GM18498 (cell line): ENCODE measurements at regions not wholly inside any gene's neighbourhood (a gene's known extent, or its start where the extent isn't known, plus 50 kb on each side); places are given as distances from the start of the nearest gene placed in this dataset.
A peak's percentile ranks its signal among the peaks of the same experiment; 100 is the strongest.
"Not testable (repeated sequence)": the region's sequence is repeated elsewhere in the genome, so short reads cannot be mapped to it uniquely, and the experiment has no call there.

Experiments
- ATAC-seq: cut with Tn5 transposase; IDR thresholded peaks from one replicate; pipeline ENCODE4 v1.9.1; 2021; ENCODE audit warnings: mild to moderate bottlenecking, moderate library complexity; ENCODE audit not compliant: unreplicated experiment

DNA sequence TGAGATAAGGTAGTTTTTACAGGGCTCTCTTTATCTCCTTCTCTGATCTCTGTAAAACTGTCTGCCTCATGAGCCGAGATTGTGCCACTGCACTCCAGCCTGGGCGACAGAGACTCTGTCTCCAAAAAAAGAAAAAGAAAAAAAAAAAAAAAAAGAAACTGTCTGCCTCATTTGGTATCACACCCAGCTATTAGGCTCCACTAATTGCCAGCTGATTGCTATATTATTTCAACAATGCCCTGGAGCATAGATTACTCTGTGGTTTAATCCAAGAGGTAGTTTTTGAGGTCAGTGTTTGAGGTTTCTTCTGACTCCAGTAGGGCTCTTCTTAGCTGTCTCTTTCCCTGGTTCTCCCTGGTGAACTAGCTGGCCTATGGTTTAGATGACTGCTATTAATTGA lies 268.1 kb upstream of the PLPP4 start:
- ATAC-seq, result no peak

DNA sequence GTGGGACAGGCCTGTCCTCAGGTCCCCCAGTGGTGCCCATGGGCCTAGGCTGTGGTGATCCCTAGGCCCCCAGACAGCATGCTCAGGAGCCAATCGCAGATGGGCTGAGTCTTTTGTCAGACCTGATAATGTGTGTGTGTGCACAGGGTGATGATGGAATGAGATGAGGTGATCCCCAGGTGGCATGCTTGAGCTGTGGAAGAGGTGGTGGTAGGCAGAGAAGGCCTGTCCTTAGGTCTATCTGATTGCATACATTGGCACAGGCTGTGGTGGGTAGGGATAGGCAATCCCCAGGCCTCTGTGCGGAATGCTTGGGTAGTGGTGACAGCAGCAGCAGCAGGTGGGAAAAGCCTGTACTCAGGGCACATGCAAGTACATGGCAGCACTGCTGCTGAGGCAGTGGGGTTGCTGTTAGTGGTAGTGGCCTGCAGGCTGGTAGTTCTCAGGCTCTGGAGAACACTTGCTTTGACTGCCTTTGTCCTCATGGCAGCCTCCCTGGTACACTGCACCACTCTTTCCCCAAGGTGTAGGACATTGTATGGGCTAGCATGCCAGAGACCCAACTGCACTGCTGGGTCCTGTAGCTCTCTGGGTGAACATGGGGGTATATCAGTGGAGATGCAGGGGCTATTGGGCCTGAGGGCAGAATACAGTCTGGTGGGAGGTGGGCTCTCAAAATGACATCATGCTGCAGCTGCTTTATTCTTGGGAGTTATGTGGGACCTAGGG lies 260.9 kb upstream of the PLPP4 start:
- ATAC-seq, result no peak

DNA sequence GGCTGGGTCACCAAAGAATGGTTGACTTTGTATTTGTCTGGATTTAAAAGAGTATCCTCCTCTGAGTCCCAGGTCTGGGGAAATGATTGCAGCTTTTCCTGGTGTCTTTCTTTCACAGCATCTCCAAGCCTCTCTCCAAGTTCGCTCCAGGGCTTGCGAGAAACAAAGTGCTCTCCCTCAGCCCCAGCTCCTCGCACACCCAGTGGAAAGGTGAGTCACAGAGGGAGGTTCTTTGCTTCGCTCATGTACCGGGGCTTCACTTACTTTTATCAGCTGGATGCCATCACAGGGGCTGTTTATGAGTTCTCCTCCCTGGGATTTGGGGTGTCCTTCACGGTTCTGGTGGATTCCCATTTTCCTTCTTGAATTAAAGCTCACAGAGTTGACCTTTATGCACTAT lies 252.2 kb upstream of the PLPP4 start:
- no peak for ATAC-seq

GRCh38 chr10:120205368-120206018 lies 251.5 kb upstream of the PLPP4 start:
- no peak for ATAC-seq

- no peak for ATAC-seq
Measured at GRCh38 chr10:120208488-120208887, 248.5 kb upstream of the PLPP4 start.

DNA sequence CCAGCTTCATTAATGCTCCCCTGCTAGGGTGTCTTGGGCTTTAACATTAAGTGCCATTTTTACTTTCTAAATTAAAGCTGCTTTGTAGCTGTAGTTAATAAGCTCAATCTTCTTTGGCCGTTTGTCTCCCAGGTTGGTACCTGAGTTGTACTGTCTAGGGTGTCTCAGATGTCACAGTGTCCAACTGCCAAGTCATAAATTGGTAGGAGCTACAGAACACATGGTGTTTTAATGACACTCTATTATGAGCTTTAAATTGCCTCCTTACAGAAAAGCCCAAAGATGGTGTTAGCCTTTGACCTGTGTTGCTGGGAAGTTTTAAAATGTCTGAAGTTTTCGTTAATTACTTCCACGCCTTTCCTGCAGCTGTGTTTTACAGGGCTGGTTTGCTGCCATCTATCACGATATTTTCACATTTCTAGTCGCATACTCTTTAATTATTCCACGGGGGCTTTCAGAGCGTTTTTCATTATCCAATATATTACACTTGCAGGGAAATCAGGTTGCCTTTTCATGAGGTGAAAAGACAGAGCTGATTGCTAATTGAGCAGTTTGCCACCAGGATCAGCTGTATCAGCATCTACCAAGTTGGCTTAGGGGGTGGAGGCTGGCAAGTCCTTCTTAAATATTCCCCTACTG lies 247.8 kb upstream of the PLPP4 start:
- no peak for ATAC-seq

DNA sequence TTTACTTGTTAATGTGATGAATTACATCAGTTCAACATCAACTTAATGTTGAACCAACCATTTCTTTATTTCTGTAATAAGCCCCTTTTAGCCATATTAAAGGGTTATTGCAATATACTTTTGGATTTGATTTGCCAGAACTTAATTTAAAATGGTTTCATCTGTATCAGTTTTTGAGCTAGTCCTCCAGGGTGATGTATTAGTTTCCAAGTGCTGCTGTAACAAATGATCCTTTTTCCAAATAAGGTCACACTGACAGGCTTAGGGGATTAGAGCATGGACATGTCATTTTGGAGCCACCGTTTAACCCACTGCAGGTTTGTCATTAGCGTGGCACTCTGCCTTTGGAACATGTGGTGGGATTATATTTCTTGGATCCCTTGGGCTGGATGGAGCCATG lies 244.8 kb upstream of the PLPP4 start:
- no peak for ATAC-seq

GRCh38 chr10:120213283-120213682 lies 243.7 kb upstream of the PLPP4 start:
- not testable (repeated sequence) for ATAC-seq

DNA sequence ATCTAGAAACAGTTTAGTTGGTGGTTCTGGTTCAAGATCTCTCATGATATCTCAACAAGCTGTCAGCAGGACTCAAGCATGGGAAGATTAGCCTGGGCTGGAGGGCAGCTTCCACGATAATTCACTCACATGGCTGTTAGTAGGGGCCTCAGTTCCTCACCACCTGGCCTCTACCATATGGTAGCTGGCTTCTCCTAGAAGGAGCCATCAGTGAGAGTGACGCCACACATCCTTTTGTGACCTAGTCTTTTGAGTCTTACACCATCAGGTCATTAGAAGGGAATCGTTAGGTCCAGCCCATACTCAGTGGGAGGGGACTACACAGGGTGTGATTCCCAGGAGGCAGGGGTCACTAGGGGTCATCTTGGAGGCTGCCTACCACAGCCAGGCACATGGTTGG lies 239.3 kb upstream of the PLPP4 start:
- no peak for ATAC-seq

- no peak for ATAC-seq
Measured at GRCh38 chr10:120221873-120222485, 235.0 kb upstream of the PLPP4 start.

- ATAC-seq, result no peak
Measured at GRCh38 chr10:120229641-120230040, 227.4 kb upstream of the PLPP4 start.

- ATAC-seq, result not testable (repeated sequence)
Measured at GRCh38 chr10:120239695-120240094, 217.3 kb upstream of the PLPP4 start.

DNA sequence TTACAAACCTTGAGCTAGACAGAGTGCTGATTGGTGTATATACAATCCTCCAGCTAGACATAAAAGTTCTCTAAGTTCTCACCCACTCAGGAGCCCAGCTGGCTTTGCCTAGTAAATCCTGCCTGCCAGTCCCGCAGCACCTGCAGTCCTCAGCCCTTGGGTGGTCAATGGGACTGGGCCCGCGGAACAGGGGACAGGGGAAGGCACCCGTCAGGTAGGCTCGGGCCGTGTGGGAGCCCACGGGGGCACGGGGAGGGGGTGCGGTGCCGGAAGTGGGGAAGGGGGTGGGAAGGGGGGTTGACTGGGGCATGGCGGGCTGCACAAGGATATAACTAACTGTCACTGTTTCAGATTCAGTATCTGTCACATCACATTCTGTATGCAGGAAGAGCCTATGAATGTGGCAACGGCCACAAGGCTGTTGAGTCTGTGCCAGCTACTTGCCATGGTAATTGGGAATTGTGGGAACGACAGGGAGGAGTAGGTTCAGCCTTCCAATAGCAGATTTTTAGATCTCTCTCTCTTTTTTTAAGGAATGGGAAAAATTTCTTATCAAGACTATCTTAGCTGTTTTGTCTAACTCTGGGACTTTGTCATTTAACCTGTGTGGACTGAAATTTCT lies 205.1 kb upstream of the PLPP4 start:
- no peak for ATAC-seq

- no peak for ATAC-seq
Measured at GRCh38 chr10:120253131-120253530, 203.9 kb upstream of the PLPP4 start.

DNA sequence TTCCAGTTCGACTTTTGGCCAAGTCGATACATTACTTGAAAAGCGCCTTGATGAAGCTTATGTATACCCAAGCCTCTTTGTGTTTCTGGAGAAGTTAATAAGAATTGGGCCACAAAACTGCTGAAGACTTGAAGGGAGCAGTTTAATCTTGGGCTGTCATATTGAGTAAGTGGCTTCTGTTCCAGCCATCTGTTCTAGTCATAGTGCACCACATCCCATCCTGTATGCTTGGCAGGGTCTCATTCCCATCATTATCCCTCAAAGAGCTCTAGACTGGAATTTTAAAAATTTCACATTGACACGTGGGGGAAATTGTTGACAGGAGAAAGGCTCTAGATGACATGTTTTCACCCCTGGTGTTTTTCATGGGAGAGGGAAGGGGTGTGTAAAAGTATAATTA lies 196.6 kb upstream of the PLPP4 start:
- no peak for ATAC-seq

GRCh38 chr10:120262857-120263547 lies 194.0 kb upstream of the PLPP4 start:
- peak; percentile 58 for ATAC-seq

DNA sequence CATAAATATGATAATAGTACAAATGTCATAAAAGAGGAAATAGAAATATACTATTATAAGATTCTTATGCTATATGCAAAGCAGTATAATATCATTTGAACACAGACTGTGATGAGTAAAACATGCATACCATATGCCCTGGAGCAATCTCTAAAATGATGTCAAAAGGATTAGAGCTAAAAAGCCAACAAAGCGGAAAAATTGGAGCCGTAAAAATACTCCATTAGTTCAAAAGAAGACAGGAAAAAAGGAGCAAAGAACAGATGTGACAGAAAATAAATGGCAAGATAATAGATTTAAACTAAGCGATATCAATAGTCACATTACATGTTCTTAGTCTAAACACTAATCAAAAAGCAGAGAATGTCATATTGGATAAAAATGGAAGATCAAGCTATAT lies 191.0 kb upstream of the PLPP4 start:
- no peak for ATAC-seq

- ATAC-seq, result no peak
Measured at GRCh38 chr10:120270906-120271305, 186.1 kb upstream of the PLPP4 start.

DNA sequence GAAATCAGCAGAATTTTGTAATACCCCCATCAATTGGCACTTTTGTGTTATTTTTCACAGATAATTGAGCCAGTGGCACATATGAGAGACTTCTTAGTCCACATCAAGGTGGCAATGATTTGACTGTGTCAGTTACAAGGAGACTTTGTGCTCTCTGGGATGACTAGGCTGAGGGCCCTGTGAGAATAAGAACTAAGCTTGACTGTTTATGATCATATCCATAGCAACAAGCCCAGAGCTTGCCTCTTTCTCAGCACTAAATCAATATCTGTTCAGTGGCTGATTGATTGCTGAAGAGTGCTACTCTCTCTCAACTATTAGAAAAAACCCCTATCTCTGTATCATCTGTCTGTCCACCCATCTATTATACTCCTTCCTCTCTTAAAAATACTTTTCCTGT lies 185.3 kb upstream of the PLPP4 start:
- ATAC-seq, result no peak

- no peak for ATAC-seq
Measured at GRCh38 chr10:120272350-120272749, 184.7 kb upstream of the PLPP4 start.

DNA sequence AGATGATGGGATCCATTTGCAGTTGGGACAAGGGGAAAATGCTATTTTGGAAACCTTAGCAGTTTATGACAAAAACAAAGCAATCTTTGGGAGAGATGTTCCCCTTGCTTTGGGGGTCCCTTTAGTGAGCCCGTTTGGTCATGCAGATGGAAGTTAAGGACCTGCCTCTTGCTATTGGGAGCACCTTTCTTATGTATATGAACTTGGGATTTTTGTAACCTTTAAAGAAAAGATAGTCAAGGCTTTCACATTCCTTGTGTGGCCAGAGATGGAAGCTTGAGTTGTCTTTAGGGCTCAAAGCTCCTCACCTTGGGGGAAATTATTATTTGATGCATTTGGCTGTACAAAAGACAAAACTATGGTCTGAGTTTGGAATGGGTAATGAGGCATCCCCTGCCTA lies 179.0 kb upstream of the PLPP4 start:
- no peak for ATAC-seq
